ENCODE measurements at regions not wholly inside any gene's neighbourhood (a gene's known extent, or its start where the extent isn't known, plus 50 kb on each side); places are given as distances from the start of the nearest gene placed in this dataset.

- TF ChIP-seq CTCF (conservative IDR thresholded peaks at IDR 0.05 in 1 of 2, IDR thresholded peaks at IDR 0.05 in 1 of 2; ENCODE audit: extremely low read depth in 1 of 2, insufficient read depth in 1 of 2, low read depth in 1 of 2, low read length in 2 of 2) = no peak
- TF ChIP-seq EZH2 (IDR thresholded peaks at IDR 0.05; ENCODE audit: borderline replicate concordance, low read length) = no peak
Observed at GRCh38 chr3:95210878-95211277, 1148.0 kb downstream of the NSUN3 start.

Data from mammary epithelial cell (primary cell).